ENCODE measurements at regions not wholly inside any gene's neighbourhood (a gene's known extent, or its start where the extent isn't known, plus 50 kb on each side); places are given as distances from the start of the nearest gene placed in this dataset.

DNA sequence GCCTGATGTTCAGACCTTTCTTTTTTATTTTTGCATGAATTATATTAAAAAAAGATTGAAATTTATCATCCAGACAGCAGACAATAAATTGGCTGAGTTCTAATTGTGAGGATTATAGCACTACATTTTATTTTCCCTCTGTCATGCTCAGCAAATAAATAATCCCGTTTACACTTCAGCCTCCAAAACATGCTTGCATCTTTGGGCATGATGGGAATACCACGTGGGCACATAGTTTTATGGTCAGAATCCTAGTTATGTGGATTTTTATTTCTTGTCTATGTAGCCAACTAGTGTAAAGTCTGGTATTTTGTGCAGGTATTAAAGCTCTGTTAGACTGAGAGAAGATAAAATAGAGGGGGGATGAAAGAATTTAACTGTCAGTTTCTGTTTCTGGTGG is 276.9 kb upstream of the E2F7 start:
- CTCF ChIA-PET: no interaction called here
- no peaks in the 10 kb centered on the region for H3K36me3 Mint-ChIP-seq (ENCODE audit: low read depth)
- intact Hi-C loops (cut with micrococcal nuclease): no loop called here

DNA sequence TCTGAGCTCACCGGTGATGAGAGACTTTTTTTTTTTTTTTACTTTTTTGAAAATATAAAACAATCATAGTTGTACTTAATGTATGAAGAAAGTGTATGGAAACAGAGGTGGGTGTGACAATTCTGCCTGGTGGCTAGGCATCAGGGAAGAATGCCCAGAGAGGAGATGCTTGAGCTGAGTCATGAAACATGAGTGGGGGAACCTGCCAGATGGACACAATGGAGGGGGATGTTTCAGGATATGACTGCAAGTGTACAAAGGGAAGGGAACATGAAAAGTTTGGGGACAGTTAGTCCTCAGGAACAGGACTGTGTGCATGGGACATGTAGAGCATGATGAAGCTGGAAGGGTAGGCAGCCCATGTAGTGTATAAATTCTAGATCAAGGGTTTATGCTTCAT is 274.2 kb upstream of the E2F7 start:
- H3K27ac Mint-ChIP-seq: no peak overlapping the region
- no peaks in the 10 kb centered on the region for H3K4me1 Mint-ChIP-seq (ENCODE audit: low read depth)
- no peak overlapping the region for H3K4me3 Mint-ChIP-seq
- H3K27me3 Mint-ChIP-seq (ENCODE audit: low read depth): no peaks in the 10 kb centered on the region
- H3K36me3 Mint-ChIP-seq (ENCODE audit: low read depth): no peaks in the 10 kb centered on the region
- intact Hi-C loops (cut with micrococcal nuclease): no loop called here
- no peak for DNase-seq
- H3K9me3 Mint-ChIP-seq: no peaks in the 10 kb centered on the region
- CTCF ChIA-PET: no interaction called here

More for the DNA sequence above, 276.9 kb upstream of the E2F7 start:
- Mint-ChIP-seq H3K4me1 (ENCODE audit: low read depth) (no peaks in the 10 kb centered on the region), H3K9me3 (no peaks in the 10 kb centered on the region), H3K4me3 (no peak overlapping the region), H3K27ac (no peak overlapping the region), H3K27me3 (ENCODE audit: low read depth) (no peaks in the 10 kb centered on the region)
- no peak for DNase-seq

DNA sequence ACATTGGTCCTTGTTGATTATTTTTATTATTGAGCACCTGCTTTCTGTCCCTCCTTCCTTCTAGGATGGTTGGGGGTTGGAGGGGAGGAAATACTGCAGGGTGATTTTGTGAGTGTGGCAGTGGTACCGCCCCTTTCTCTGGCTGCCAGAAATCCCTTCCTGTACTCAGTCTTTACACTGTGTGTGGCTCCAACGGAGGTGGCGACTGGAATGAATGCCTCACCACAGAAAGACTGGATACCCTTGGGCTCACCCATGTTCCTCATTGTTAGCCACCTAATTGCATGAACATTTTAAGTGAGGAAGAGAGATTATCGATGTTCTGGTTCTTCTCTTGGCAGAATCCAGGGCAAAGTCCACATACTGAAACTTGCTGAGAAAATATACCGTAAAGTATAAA is 272.0 kb upstream of the E2F7 start:
- Mint-ChIP-seq H3K27ac (no peak overlapping the region), H3K36me3 (ENCODE audit: low read depth) (no peaks in the 10 kb centered on the region), H3K9me3 (no peaks in the 10 kb centered on the region), H3K27me3 (ENCODE audit: low read depth) (no peaks in the 10 kb centered on the region), H3K4me1 (ENCODE audit: low read depth) (no peaks in the 10 kb centered on the region), H3K4me3 (no peak overlapping the region)
- intact Hi-C loops (cut with micrococcal nuclease): no loop called here
- no peak for DNase-seq
- CTCF ChIA-PET: no interaction called here

DNA sequence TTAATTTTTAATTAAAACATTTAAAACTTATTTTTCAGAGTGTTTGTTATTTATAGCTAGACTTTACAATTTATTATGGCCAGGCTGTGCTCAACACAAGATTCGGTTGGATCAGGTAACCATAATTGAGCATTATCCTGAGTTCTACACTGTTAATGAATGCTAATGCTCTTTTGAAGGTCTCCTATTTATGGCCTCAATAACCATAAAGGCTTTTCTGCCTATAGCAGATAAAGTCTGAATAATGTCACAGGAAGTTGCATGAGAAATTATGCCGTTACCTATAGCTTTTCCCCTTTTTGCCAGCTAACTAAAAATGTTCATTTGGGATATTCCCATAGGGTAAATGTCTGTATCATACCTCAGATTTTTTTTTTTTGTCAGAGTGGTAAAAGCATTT is 269.4 kb upstream of the E2F7 start:
- CTCF ChIA-PET: interaction anchor here (0.6 kb wide), 1 partner anchor 27 kb away, joined by 3 read pairs; no protein-coding TSS in a partner anchor
- no peak for DNase-seq
- no peaks in the 10 kb centered on the region for H3K36me3 Mint-ChIP-seq (ENCODE audit: low read depth)
- no peak overlapping the region for H3K27ac Mint-ChIP-seq
- H3K27me3 Mint-ChIP-seq (ENCODE audit: low read depth): no peaks in the 10 kb centered on the region
- no peak overlapping the region for H3K4me3 Mint-ChIP-seq
- intact Hi-C loops (cut with micrococcal nuclease): no loop called here
- no peaks in the 10 kb centered on the region for H3K9me3 Mint-ChIP-seq
- H3K4me1 Mint-ChIP-seq (ENCODE audit: low read depth): no peaks in the 10 kb centered on the region

DNA sequence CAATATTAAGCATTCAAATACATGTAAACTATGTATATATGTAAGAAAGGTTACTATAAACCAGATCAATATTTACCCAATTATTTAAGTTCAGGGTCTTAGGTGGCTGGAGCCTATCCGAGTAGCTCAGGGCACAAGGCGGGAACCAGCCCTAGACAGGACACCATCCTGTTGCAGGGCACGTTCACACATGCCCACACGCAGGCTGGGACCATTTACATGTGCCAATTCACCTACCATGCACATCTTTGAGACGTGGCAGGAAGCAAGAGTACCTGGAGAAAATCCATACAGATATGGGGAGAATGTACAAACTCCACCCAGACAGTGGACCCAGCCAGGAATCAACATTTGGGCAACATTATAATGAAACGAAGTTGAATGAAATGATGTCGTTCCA is 263.0 kb upstream of the E2F7 start:
- intact Hi-C loops (cut with micrococcal nuclease): no loop called here
- Mint-ChIP-seq H3K9me3 (no peaks in the 10 kb centered on the region), H3K4me1 (ENCODE audit: low read depth) (peaks cover 9% of the 10 kb centered on the region), H3K27me3 (ENCODE audit: low read depth) (peaks cover 40% of the 10 kb centered on the region), H3K27ac (no peak overlapping the region), H3K4me3 (no peak overlapping the region), H3K36me3 (ENCODE audit: low read depth) (no peaks in the 10 kb centered on the region)
- DNase-seq: no peak
- CTCF ChIA-PET: no interaction called here

DNA sequence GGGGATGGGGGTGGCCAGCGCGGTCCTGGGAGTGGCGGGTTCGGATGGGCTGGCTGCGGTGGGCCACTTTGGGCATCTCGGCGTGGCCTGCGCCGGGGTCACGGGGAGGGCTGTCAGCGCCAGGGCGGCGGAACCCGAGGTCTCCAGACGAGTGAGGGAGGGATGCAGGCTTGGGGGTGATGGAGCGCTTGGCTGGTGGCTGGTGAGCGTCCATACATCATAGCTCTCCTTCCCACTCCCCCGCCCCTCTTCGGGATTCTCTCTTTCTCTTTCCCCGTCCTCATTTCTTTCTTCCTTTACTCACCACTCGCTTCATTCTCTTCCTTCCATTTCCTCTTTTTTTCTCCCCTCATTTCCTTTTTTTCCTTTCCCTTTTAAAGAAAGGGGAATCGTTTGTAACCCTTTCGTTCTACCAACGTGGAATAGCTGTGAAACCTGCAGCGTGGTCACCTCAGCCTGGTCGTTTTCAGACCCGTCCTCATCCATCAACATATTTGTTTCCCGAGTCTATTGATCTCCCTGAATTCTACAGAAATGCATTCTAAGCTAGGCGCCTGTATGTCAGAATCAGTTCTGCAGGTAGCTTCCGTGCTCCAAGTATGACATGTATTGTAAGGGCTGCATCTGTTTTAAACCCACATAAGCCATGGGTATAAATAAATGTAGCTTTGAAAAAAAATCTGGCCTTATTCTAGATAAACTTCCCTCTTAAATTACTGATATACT is 260.3 kb upstream of the E2F7 start:
- intact Hi-C loops (cut with micrococcal nuclease): loop anchor here (2.0 kb wide), 1 partner anchor 277 kb away; no protein-coding TSS in a partner anchor
- Mint-ChIP-seq H3K27ac (no peak overlapping the region), H3K36me3 (ENCODE audit: low read depth) (no peaks in the 10 kb centered on the region), H3K9me3 (no peaks in the 10 kb centered on the region), H3K4me1 (ENCODE audit: low read depth) (peaks cover 9% of the 10 kb centered on the region), H3K27me3 (ENCODE audit: low read depth) (peaks cover 49% of the 10 kb centered on the region), H3K4me3 (peak overlapping the region; percentile 58)
- CTCF ChIA-PET: no interaction called here
- DNase-seq: no peak

DNA sequence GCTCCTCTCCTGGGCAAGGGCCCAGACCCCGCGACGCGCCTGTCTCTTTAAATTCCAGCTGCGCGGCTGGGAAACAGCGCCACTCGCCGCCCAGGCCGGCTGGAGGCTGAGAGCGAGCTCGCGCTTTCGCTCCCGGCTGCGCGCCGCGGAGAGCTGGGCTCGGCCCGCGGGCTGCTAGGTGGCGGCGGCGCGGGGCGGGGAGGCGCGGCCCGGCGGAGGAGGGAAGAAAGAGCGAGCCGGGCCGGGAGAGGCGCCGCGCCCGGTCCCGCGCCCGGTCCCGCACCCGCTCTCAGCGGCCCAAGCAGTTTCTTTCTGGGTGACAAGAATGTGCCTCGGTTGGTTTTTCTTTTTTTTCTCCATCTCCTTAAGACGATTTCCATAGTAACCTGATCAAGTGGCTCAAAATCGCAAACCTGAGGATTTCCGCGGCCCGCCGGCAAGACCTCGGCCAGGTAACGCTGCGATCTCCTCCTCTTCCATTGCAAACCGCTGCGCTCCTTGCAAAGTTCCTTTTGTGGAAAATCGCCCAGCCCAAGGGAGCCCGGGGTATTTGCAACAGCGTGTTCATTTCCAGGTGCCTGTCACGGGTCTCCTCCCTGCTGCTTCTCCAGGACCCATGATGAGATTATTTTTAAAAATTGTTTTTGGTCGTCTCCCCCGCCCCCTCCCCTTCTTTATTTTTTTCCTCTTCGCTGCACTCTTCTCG is 259.5 kb upstream of the E2F7 start:
- peak; percentile 41 for DNase-seq
- H3K4me3 Mint-ChIP-seq: peak overlapping the region; percentile 58
- CTCF ChIA-PET: interaction anchor here (1.3 kb wide), 1 partner anchor 278 kb away, joined by 3 read pairs; no protein-coding TSS in a partner anchor
- H3K27ac Mint-ChIP-seq: no peak overlapping the region
- H3K4me1 Mint-ChIP-seq (ENCODE audit: low read depth): peaks cover 9% of the 10 kb centered on the region
- H3K9me3 Mint-ChIP-seq: no peaks in the 10 kb centered on the region
- no peaks in the 10 kb centered on the region for H3K36me3 Mint-ChIP-seq (ENCODE audit: low read depth)
- intact Hi-C loops (cut with micrococcal nuclease): loop anchor here (2.0 to 5.0 kb wide), 2 partner anchors 258 to 276 kb away; partner anchors contain the start of gene E2F7
- H3K27me3 Mint-ChIP-seq (ENCODE audit: low read depth): peaks cover 52% of the 10 kb centered on the region

DNA sequence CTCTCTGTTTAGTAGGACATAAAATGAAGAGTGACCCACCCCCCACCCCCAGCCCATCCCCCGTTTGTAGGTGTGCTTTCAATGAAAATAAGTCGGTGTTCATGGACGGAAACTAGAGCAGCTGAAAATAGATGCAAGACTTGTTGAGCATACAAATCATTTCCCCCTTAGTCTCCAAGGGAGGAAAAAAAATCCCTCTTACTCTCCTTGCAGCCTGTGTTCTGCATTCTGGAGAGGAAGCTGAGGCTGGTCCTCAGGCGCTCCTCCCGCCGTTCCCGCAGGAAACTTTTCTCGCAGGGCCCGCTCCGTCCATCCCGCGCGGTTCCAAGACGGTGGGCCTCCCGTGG is 259.0 kb upstream of the E2F7 start:
- CTCF ChIA-PET: interaction anchor here (1.3 kb wide), 1 partner anchor 277 kb away, joined by 3 read pairs; no protein-coding TSS in a partner anchor
- Mint-ChIP-seq H3K4me1 (ENCODE audit: low read depth) (peaks cover 9% of the 10 kb centered on the region), H3K36me3 (ENCODE audit: low read depth) (no peaks in the 10 kb centered on the region), H3K9me3 (no peaks in the 10 kb centered on the region), H3K27ac (no peak overlapping the region), H3K4me3 (no peak overlapping the region), H3K27me3 (ENCODE audit: low read depth) (peaks cover 52% of the 10 kb centered on the region)
- intact Hi-C loops (cut with micrococcal nuclease): loop anchor here (2.0 to 5.0 kb wide), 2 partner anchors 257 to 276 kb away; partner anchors contain the start of gene E2F7
- no peak for DNase-seq

DNA sequence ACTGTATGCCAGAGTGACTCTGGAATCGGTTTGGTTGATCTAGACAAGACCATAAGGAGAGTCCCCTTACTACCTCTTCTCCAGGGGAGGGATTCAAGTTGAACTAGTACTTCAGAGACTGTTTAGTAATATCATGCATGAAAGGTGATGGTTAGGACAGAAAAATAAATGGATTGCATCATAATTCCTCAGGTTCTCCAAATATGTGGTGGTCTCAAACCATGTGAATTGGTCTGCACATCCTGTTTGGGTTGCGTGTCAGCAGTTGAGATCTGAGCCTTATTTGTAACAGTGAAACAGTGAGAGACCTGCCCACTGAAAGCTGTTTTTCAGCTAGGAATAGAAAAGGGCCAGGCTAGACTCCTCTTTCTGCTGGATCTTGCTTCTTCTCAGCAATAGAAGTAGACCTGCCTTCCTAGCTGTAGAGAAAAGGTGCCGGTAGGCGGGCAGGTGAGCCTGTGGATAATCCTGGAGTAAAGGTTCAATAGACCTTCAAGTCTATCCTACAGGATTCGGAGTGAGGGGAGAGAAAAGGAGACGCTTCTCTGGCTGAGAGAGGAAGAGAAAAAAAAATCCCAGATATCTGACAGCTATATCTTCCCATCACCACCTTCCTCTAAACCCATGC is 258.5 kb upstream of the E2F7 start:
- Mint-ChIP-seq H3K4me3 (no peak overlapping the region), H3K4me1 (ENCODE audit: low read depth) (peaks cover 9% of the 10 kb centered on the region), H3K27me3 (ENCODE audit: low read depth) (peaks cover 52% of the 10 kb centered on the region), H3K36me3 (ENCODE audit: low read depth) (no peaks in the 10 kb centered on the region), H3K27ac (no peak overlapping the region), H3K9me3 (no peaks in the 10 kb centered on the region)
- CTCF ChIA-PET: interaction anchor here (1.3 kb wide), 1 partner anchor 277 kb away, joined by 3 read pairs; no protein-coding TSS in a partner anchor
- intact Hi-C loops (cut with micrococcal nuclease): loop anchor here (2.0 to 5.0 kb wide), 2 partner anchors 257 to 275 kb away; partner anchors contain the start of gene E2F7
- no peak for DNase-seq

DNA sequence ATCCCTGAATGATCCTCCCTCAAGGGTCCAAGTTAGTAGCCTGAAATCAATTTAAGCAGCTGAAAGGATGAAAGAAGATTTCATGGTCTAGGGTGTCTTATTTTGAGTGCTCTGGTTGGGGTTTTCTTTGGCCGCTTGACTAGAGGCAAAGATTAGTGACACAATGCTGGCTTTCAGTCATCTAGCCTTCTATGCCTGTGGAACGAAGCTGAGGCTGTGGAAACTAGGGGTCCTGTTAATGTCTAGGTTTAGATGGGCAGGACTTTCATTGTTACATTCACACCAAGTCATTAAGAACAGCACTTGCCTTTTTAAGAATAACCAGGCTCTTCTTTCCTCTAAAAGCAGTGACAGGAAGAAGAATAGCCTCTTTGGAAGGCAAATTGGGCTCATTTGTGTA is 253.8 kb upstream of the E2F7 start:
- no peaks in the 10 kb centered on the region for H3K9me3 Mint-ChIP-seq
- H3K36me3 Mint-ChIP-seq (ENCODE audit: low read depth): no peaks in the 10 kb centered on the region
- DNase-seq: no peak
- intact Hi-C loops (cut with micrococcal nuclease): no loop called here
- no peak overlapping the region for H3K4me3 Mint-ChIP-seq
- peaks cover 2% of the 10 kb centered on the region for H3K4me1 Mint-ChIP-seq (ENCODE audit: low read depth)
- peaks cover 20% of the 10 kb centered on the region for H3K27me3 Mint-ChIP-seq (ENCODE audit: low read depth)
- no peak overlapping the region for H3K27ac Mint-ChIP-seq
- CTCF ChIA-PET: no interaction called here

DNA sequence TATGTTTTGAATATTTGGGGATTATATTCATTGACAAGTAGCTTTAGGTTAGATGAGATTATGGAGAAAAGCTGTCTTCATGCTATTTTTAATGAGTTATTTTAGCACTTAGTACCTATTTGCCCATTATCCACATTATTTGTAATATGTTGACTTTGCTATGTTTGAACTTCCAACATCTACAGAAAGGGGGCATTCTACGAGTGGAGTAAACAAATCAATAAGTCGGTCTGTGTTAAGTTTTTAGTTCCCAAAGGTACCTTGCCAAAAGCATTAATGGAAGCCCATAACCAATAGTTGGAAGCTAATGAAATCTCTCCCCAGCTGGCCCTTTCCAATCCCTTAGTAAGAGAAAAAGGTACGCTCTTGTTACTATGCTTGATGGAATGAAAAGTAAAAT is 250.0 kb upstream of the E2F7 start:
- Mint-ChIP-seq H3K4me3 (no peak overlapping the region), H3K36me3 (ENCODE audit: low read depth) (no peaks in the 10 kb centered on the region), H3K4me1 (ENCODE audit: low read depth) (no peaks in the 10 kb centered on the region), H3K9me3 (no peaks in the 10 kb centered on the region), H3K27ac (no peak overlapping the region), H3K27me3 (ENCODE audit: low read depth) (peaks cover 3% of the 10 kb centered on the region)
- DNase-seq: no peak
- intact Hi-C loops (cut with micrococcal nuclease): no loop called here
- CTCF ChIA-PET: no interaction called here

DNA sequence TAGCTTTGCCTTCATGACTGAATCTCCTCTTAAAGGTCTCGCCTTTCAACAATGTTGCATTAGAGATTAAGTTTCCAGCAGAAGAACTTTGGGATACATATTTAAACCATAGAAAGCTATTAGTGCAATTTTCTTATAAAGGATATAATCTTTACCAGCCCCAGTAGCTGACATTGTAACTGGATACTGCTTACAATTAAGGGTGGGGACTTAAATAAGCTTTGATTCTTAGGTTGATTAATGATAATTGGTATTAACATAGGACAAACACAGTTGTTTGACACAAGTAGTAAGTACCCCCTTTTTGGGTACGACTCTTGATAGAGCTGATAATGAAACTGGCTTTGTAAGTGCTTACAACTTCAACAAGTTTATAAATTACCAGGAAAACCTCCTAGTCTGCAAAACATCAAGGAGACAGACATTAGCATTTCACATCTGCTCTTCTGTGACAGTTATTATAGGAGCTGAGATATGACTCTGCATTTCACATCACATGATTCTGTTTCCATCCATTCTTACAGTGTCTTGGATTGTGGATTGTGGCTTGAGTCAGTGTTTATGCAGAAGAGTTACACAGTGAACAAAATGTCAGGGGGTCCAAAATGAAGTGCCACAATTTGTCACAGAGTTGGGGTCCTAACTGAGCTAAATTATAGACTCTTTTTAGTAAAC is 249.1 kb upstream of the E2F7 start:
- Mint-ChIP-seq H3K4me1 (ENCODE audit: low read depth) (no peaks in the 10 kb centered on the region), H3K27ac (no peak overlapping the region), H3K9me3 (no peaks in the 10 kb centered on the region), H3K4me3 (no peak overlapping the region), H3K27me3 (ENCODE audit: low read depth) (no peaks in the 10 kb centered on the region), H3K36me3 (ENCODE audit: low read depth) (no peaks in the 10 kb centered on the region)
- CTCF ChIA-PET: interaction anchor here (0.6 kb wide), 1 partner anchor 81 kb away, joined by 3 read pairs; no protein-coding TSS in a partner anchor
- intact Hi-C loops (cut with micrococcal nuclease): no loop called here
- no peak for DNase-seq
